Liver (tissue), 3 donors: ENCODE measurements at regions not wholly inside any gene's neighbourhood (a gene's known extent, or its start where the extent isn't known, plus 50 kb on each side); places are given as distances from the start of the nearest gene placed in this dataset.

Experiments used
- FOXA1 ChIP-seq: IDR thresholded peaks from 2 replicates; pipeline ENCODE4 v1.6.1; 2016; ENCODE audit warnings: antibody characterized with exemption
- RXRA ChIP-seq, 2 donors: IDR thresholded peaks; 2 replicates each; pipeline ENCODE4 v1.6.1; 2017 to 2018; ENCODE audit warnings: antibody characterized with exemption in 2 of 2, mild to moderate bottlenecking in 1 of 2
- SP1 ChIP-seq: IDR thresholded peaks from 2 replicates; pipeline ENCODE4 v1.6.1; 2018; ENCODE audit warnings: antibody characterized with exemption, mild to moderate bottlenecking
- TF ChIP-seq, protein P1 (sequence below): fragments of 150-350 bp; IDR thresholded peaks from 2 replicates; pipeline ENCODE4 v1.5.1; 2017; ENCODE audit warnings: improper control_type of control experiment, low read depth, low read length; ENCODE audit not compliant: missing input control
- TF ChIP-seq, protein P2 (sequence below): IDR thresholded peaks from 2 replicates; pipeline ENCODE4 v1.6.1; 2016; ENCODE audit warnings: antibody characterized with exemption
- TF ChIP-seq, protein P3 (sequence below): IDR thresholded peaks from 2 replicates; pipeline ENCODE4 v1.6.1; 2016; ENCODE audit warnings: antibody characterized with exemption, mild to moderate bottlenecking
- donor health status: healthy.
- donor health status: healthy.

DNA sequence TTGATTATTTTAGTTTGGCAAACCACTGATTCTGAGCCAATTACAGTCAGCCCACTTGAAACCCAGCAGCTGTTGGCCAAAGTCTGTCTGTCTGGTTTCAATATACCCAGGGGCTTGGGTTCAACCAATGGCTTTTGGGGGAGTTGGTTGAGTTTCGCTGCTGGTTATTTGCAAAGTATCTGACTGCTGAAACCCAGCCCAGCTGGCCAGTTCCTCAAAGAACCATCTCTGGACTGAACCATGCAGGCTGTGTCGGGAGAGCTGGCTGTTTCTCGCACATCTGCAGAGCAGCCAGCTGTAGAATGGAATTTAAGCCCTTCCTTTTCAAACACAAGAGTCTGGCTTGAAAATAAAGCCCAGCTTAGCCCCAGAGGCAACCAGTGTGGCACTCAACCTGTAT is 66.0 kb upstream of the PAX7 start:
- TF ChIP-seq, protein P1, sequence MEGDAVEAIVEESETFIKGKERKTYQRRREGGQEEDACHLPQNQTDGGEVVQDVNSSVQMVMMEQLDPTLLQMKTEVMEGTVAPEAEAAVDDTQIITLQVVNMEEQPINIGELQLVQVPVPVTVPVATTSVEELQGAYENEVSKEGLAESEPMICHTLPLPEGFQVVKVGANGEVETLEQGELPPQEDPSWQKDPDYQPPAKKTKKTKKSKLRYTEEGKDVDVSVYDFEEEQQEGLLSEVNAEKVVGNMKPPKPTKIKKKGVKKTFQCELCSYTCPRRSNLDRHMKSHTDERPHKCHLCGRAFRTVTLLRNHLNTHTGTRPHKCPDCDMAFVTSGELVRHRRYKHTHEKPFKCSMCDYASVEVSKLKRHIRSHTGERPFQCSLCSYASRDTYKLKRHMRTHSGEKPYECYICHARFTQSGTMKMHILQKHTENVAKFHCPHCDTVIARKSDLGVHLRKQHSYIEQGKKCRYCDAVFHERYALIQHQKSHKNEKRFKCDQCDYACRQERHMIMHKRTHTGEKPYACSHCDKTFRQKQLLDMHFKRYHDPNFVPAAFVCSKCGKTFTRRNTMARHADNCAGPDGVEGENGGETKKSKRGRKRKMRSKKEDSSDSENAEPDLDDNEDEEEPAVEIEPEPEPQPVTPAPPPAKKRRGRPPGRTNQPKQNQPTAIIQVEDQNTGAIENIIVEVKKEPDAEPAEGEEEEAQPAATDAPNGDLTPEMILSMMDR: no peak
- no peak for TF ChIP-seq SP1
- TF ChIP-seq, protein P2, sequence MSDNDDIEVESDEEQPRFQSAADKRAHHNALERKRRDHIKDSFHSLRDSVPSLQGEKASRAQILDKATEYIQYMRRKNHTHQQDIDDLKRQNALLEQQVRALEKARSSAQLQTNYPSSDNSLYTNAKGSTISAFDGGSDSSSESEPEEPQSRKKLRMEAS: no peak
- TF ChIP-seq RXRA (IDR thresholded peaks at IDR 0.05): no peak
- no peak for TF ChIP-seq FOXA1
- TF ChIP-seq, protein P3, sequence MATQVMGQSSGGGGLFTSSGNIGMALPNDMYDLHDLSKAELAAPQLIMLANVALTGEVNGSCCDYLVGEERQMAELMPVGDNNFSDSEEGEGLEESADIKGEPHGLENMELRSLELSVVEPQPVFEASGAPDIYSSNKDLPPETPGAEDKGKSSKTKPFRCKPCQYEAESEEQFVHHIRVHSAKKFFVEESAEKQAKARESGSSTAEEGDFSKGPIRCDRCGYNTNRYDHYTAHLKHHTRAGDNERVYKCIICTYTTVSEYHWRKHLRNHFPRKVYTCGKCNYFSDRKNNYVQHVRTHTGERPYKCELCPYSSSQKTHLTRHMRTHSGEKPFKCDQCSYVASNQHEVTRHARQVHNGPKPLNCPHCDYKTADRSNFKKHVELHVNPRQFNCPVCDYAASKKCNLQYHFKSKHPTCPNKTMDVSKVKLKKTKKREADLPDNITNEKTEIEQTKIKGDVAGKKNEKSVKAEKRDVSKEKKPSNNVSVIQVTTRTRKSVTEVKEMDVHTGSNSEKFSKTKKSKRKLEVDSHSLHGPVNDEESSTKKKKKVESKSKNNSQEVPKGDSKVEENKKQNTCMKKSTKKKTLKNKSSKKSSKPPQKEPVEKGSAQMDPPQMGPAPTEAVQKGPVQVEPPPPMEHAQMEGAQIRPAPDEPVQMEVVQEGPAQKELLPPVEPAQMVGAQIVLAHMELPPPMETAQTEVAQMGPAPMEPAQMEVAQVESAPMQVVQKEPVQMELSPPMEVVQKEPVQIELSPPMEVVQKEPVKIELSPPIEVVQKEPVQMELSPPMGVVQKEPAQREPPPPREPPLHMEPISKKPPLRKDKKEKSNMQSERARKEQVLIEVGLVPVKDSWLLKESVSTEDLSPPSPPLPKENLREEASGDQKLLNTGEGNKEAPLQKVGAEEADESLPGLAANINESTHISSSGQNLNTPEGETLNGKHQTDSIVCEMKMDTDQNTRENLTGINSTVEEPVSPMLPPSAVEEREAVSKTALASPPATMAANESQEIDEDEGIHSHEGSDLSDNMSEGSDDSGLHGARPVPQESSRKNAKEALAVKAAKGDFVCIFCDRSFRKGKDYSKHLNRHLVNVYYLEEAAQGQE: no peak
